HG02970 (cell line): ENCODE measurements at regions not wholly inside any gene's neighbourhood (a gene's known extent, or its start where the extent isn't known, plus 50 kb on each side); places are given as distances from the start of the nearest gene placed in this dataset.
"Not testable (repeated sequence)": the region's sequence is repeated elsewhere in the genome, so short reads cannot be mapped to it uniquely, and the experiment has no call there.

Source experiments
- ATAC-seq: cut with Tn5 transposase; IDR thresholded peaks from one replicate; pipeline ENCODE4 v1.9.1; 2021; ENCODE audit warnings: mild to moderate bottlenecking, moderate library complexity, moderate number of reproducible peaks; ENCODE audit not compliant: unreplicated experiment, low FRiP score

GRCh38 chrX:128438082-128438481 lies 385.9 kb upstream of the ACTRT1 start:
- no peak for ATAC-seq

- no peak for ATAC-seq
Observed at GRCh38 chrX:128436397-128437103, 384.3 kb upstream of the ACTRT1 start.

GRCh38 chrX:128425546-128425945 lies 373.3 kb upstream of the ACTRT1 start:
- ATAC-seq: no peak

- no peak for ATAC-seq
Observed at GRCh38 chrX:128408842-128409241, 356.6 kb upstream of the ACTRT1 start.

GRCh38 chrX:128396601-128397000 lies 344.4 kb upstream of the ACTRT1 start:
- no peak for ATAC-seq

GRCh38 chrX:128383846-128384245 lies 331.6 kb upstream of the ACTRT1 start:
- not testable (repeated sequence) for ATAC-seq

- no peak for ATAC-seq
Observed at GRCh38 chrX:128365492-128365891, 313.3 kb upstream of the ACTRT1 start.

- ATAC-seq: no peak
Observed at GRCh38 chrX:128335671-128336070, 283.5 kb upstream of the ACTRT1 start.

- no peak for ATAC-seq
Observed at GRCh38 chrX:128334821-128335220, 282.6 kb upstream of the ACTRT1 start.

- ATAC-seq: no peak
Observed at GRCh38 chrX:128310912-128311311, 258.7 kb upstream of the ACTRT1 start.

- no peak for ATAC-seq
Observed at GRCh38 chrX:128309311-128309710, 257.1 kb upstream of the ACTRT1 start.

GRCh38 chrX:128294198-128294597 lies 242.0 kb upstream of the ACTRT1 start:
- no peak for ATAC-seq

GRCh38 chrX:128287693-128288092 lies 235.5 kb upstream of the ACTRT1 start:
- ATAC-seq: no peak

- ATAC-seq: no peak
Observed at GRCh38 chrX:128250621-128251020, 198.4 kb upstream of the ACTRT1 start.

- ATAC-seq: no peak
Observed at GRCh38 chrX:128216364-128216763, 164.2 kb upstream of the ACTRT1 start.

- ATAC-seq: no peak
Observed at GRCh38 chrX:128165884-128166408, 113.7 kb upstream of the ACTRT1 start.

GRCh38 chrX:128156204-128156603 lies 104.0 kb upstream of the ACTRT1 start:
- no peak for ATAC-seq

- ATAC-seq: no peak
Observed at GRCh38 chrX:128142745-128143144, 90.5 kb upstream of the ACTRT1 start.

- no peak for ATAC-seq
Observed at GRCh38 chrX:128106630-128107029, 54.4 kb upstream of the ACTRT1 start.

- no peak for ATAC-seq
Observed at GRCh38 chrX:128105659-128106058, 53.5 kb upstream of the ACTRT1 start.
